HEK293 (cell line): ENCODE measurements at regions not wholly inside any gene's neighbourhood (a gene's known extent, or its start where the extent isn't known, plus 50 kb on each side); places are given as distances from the start of the nearest gene placed in this dataset.
"Not testable (repeated sequence)": the region's sequence is repeated elsewhere in the genome, so short reads cannot be mapped to it uniquely, and the experiment has no call there.

Source experiments
- CTCF ChIA-PET: fragments of 350-600 bp; formaldehyde crosslinking; extraction: SDS; loops from one replicate; lab custom pipeline; 2021; ENCODE audit warnings: antibody characterized with exemption; lab: Yijun Ruan, JAX
- POLR2A ChIA-PET: fragments of 300-600 bp; formaldehyde crosslinking; extraction: SDS; loops from one replicate; lab custom pipeline; 2020; ENCODE audit warnings: antibody characterized with exemption, inconsistent platforms; lab: Yijun Ruan, JAX
- H3K27ac ChIP-seq: fragments of 200-500 bp; sonication (Bioruptor generic); 2 replicates; pipeline ENCODE4 v1.5.1; 2014; ENCODE audit warnings: low read depth, low read length, control low read depth, inconsistent platforms; ENCODE audit errors: extremely low read depth
- H3K36me3 ChIP-seq, 2 experiments: fragments of 200-500 bp in 1 of 2; sonication (Bioruptor generic) in 1 of 2; 1 replicate in 1 of 2; 2 replicates in 1 of 2; pipeline ENCODE4 v1.5.1; 2014 to 2017; ENCODE audit warnings: inconsistent platforms in 2 of 2, low read length in 2 of 2; ENCODE audit not compliant: control insufficient read depth in 2 of 2, insufficient read depth in 1 of 2
- H3K4me1 ChIP-seq: fragments of 200-500 bp; sonication (Bioruptor generic); 2 replicates; pipeline ENCODE4 v1.5.1; 2014; ENCODE audit warnings: mild to moderate bottlenecking, low read length, inconsistent platforms; ENCODE audit not compliant: control insufficient read depth, insufficient read depth
- H3K4me3 ChIP-seq: 2 replicates; pipeline ENCODE4 v1.5.1; 2011; ENCODE audit warnings: low read depth, mild to moderate bottlenecking, control low read depth, low read length, moderate library complexity
- H3K9me3 ChIP-seq: fragments of 200-500 bp; sonication (Bioruptor generic); 2 replicates; pipeline ENCODE4 v1.5.1; 2014; ENCODE audit warnings: low read depth, low read length, inconsistent platforms; ENCODE audit not compliant: control insufficient read depth, insufficient read depth
- CTCF ChIP-seq: fragments of 450-650 bp; formaldehyde crosslinking; IDR thresholded peaks from 2 replicates; pipeline ENCODE4 v1.5.1; 2016; ENCODE audit warnings: missing biosample characterization, missing genetic modification characterization
- EGR2 ChIP-seq: fragments of 450-650 bp; formaldehyde crosslinking; IDR thresholded peaks from 2 replicates; pipeline ENCODE4 v1.5.1; 2016; ENCODE audit warnings: low read depth, missing biosample characterization, missing genetic modification characterization
- GLI4 ChIP-seq: fragments of 450-650 bp; formaldehyde crosslinking; IDR thresholded peaks from 2 replicates; pipeline ENCODE4 v1.5.1; 2016; ENCODE audit warnings: missing biosample characterization, missing genetic modification characterization
- HOXC10 ChIP-seq: sonication (generic); formaldehyde crosslinking; IDR thresholded peaks from 2 replicates; pipeline ENCODE4 v1.8.1; 2023; ENCODE audit warnings: mild to moderate bottlenecking, missing genetic modification reagents
- TCF7L2 ChIP-seq: IDR thresholded peaks from 2 replicates; pipeline ENCODE4 v1.6.1; 2011; ENCODE audit warnings: low read depth, mild to moderate bottlenecking, inconsistent platforms, low read length, moderate library complexity, borderline replicate concordance
- ZBTB1 ChIP-seq: fragments of 450-650 bp; formaldehyde crosslinking; IDR thresholded peaks from 2 replicates; pipeline ENCODE4 v1.5.1; 2016; ENCODE audit warnings: missing biosample characterization, missing genetic modification characterization
- ZBTB20 ChIP-seq: fragments of 450-650 bp; formaldehyde crosslinking; IDR thresholded peaks from 2 replicates; pipeline ENCODE4 v1.5.1; 2016; ENCODE audit warnings: missing biosample characterization, missing genetic modification characterization
- ZBTB48 ChIP-seq: fragments of 450-650 bp; formaldehyde crosslinking; IDR thresholded peaks from 2 replicates; pipeline ENCODE4 v1.5.1; 2016; ENCODE audit warnings: missing biosample characterization, missing genetic modification characterization
- ZEB2 ChIP-seq: fragments of 450-650 bp; formaldehyde crosslinking; IDR thresholded peaks from 2 replicates; pipeline ENCODE4 v1.5.1; 2016; ENCODE audit warnings: missing biosample characterization, missing genetic modification characterization
- ZNF114 ChIP-seq: fragments of 450-650 bp; formaldehyde crosslinking; IDR thresholded peaks from 2 replicates; pipeline ENCODE4 v1.5.0; 2017; ENCODE audit warnings: missing biosample characterization, missing genetic modification characterization
- ZNF148 ChIP-seq: fragments of 450-650 bp; formaldehyde crosslinking; IDR thresholded peaks from 2 replicates; pipeline ENCODE4 v1.5.0; 2017; ENCODE audit warnings: missing biosample characterization, missing genetic modification characterization, borderline replicate concordance
- ZNF18 ChIP-seq: fragments of 450-650 bp; formaldehyde crosslinking; IDR thresholded peaks from 2 replicates; pipeline ENCODE4 v1.5.1; 2016; ENCODE audit warnings: missing biosample characterization, missing genetic modification characterization
- ZNF223 ChIP-seq: fragments of 450-650 bp; formaldehyde crosslinking; IDR thresholded peaks from 2 replicates; pipeline ENCODE4 v1.5.1; 2016; ENCODE audit warnings: missing biosample characterization, missing genetic modification characterization
- ZNF394 ChIP-seq: fragments of 450-650 bp; formaldehyde crosslinking; IDR thresholded peaks from 2 replicates; pipeline ENCODE4 v1.5.1; 2016; ENCODE audit warnings: missing biosample characterization, missing genetic modification characterization, mild to moderate bottlenecking, moderate library complexity, borderline replicate concordance
- ZNF580 ChIP-seq: fragments of 450-650 bp; formaldehyde crosslinking; IDR thresholded peaks from 2 replicates; pipeline ENCODE4 v1.5.1; 2016; ENCODE audit warnings: missing biosample characterization, missing genetic modification characterization
- ZNF624 ChIP-seq: fragments of 450-650 bp; formaldehyde crosslinking; IDR thresholded peaks from 2 replicates; pipeline ENCODE4 v1.5.1; 2017; ENCODE audit warnings: missing biosample characterization, missing genetic modification characterization
- ZNF654 ChIP-seq: fragments of 450-650 bp; formaldehyde crosslinking; IDR thresholded peaks from 2 replicates; pipeline ENCODE4 v1.5.1; 2016; ENCODE audit warnings: low read depth, missing biosample characterization, missing genetic modification characterization
- ZNF692 ChIP-seq: fragments of 450-650 bp; formaldehyde crosslinking; IDR thresholded peaks from 2 replicates; pipeline ENCODE4 v1.5.1; 2016; ENCODE audit warnings: missing biosample characterization, missing genetic modification characterization

GRCh38 chr15:62326460-62327011 lies 161.5 kb upstream of the C2CD4B start (continued):
- TF ChIP-seq ZNF18 (tag by site-specific recombination) (no peak), ZNF624 (tag by site-specific recombination) (no peak)

- no peak overlapping the region for H3K27ac ChIP-seq
- no peaks in the 10 kb centered on the region for H3K9me3 ChIP-seq
- no peaks in the 10 kb centered on the region for H3K36me3 ChIP-seq
- CTCF ChIA-PET, result interaction anchor here (0.6 kb wide), 1 partner anchor 1826 kb away, joined by 3 read pairs; no protein-coding TSS in a partner anchor
- POLR2A ChIA-PET, result no interaction called here
- no peak for TF ChIP-seq ZNF114
- no peak for TF ChIP-seq EGR2 (tag by site-specific recombination)
- no peak for TF ChIP-seq ZNF394 (tag by site-specific recombination)
- H3K4me1 ChIP-seq, result no peaks in the 10 kb centered on the region
- no peak overlapping the region for H3K4me3 ChIP-seq
Measured at GRCh38 chr15:62327406-62327805, 162.3 kb upstream of the C2CD4B start.

GRCh38 chr15:62332472-62332871 lies 167.4 kb upstream of the C2CD4B start:
- H3K27ac ChIP-seq, CTCF ChIA-PET, H3K9me3 ChIP-seq, H3K4me3 ChIP-seq, POLR2A ChIA-PET, H3K36me3 ChIP-seq, H3K4me1 ChIP-seq: not testable (repeated sequence)

GRCh38 chr15:62334536-62334935 lies 169.5 kb upstream of the C2CD4B start:
- ChIA-PET POLR2A (no interaction called here), CTCF (interaction anchor here (0.6 kb wide), 1 partner anchor 1712 kb away, joined by 3 read pairs; no protein-coding TSS in a partner anchor)
- no peaks in the 10 kb centered on the region for H3K36me3 ChIP-seq
- no peaks in the 10 kb centered on the region for H3K9me3 ChIP-seq
- TF ChIP-seq ZNF223 (tag by site-specific recombination) (no peak), CTCF (tag by site-specific recombination) (no peak), ZNF692 (tag by site-specific recombination) (no peak), ZNF148 (tag by site-specific recombination) (no peak), GLI4 (tag by site-specific recombination) (no peak), ZBTB20 (no peak), ZNF654 (tag by site-specific recombination) (no peak), HOXC10 (CRISPR knock-in tag) (no peak), ZBTB48 (no peak), ZNF580 (tag by site-specific recombination) (no peak), TCF7L2 (no peak), ZBTB1 (no peak), ZEB2 (tag by site-specific recombination) (no peak)
- H3K27ac ChIP-seq, result no peak overlapping the region
- H3K4me1 ChIP-seq, result no peaks in the 10 kb centered on the region
- no peak overlapping the region for H3K4me3 ChIP-seq
